Germinal center (tissue), 1 donor: ENCODE measurements at regions not wholly inside any gene's neighbourhood (a gene's known extent, or its start where the extent isn't known, plus 50 kb on each side); places are given as distances from the start of the nearest gene placed in this dataset.

Experiments
- DNase-seq: peaks from one replicate; pipeline ENCODE4 v3.0.0; 2012; ENCODE audit warnings: mixed read lengths, low spot score

GRCh38 chr12:126591533-126591932 lies 1526.3 kb downstream of the AACS start:
- DNase-seq: no peak

- DNase-seq: no peak
Measured at GRCh38 chr12:126601184-126602170, 1536.2 kb downstream of the AACS start.

- DNase-seq: no peak
Measured at GRCh38 chr12:126602612-126603011, 1537.4 kb downstream of the AACS start.

- no peak for DNase-seq
Measured at GRCh38 chr12:126607157-126607556, 1541.9 kb downstream of the AACS start.

- no peak for DNase-seq
Measured at GRCh38 chr12:126607867-126608266, 1542.6 kb downstream of the AACS start.

- no peak for DNase-seq
Measured at GRCh38 chr12:126608607-126609175, 1543.5 kb downstream of the AACS start.

GRCh38 chr12:126616441-126616840 lies 1551.2 kb downstream of the AACS start:
- DNase-seq: no peak

- DNase-seq: no peak
Measured at GRCh38 chr12:126617312-126617711, 1552.1 kb downstream of the AACS start.

GRCh38 chr12:126627596-126627995 lies 1562.4 kb downstream of the AACS start:
- no peak for DNase-seq

- DNase-seq: no peak
Measured at GRCh38 chr12:126636821-126637220, 1571.6 kb downstream of the AACS start.

GRCh38 chr12:126644236-126645020 lies 1579.2 kb downstream of the AACS start:
- no peak for DNase-seq

- no peak for DNase-seq
Measured at GRCh38 chr12:126648074-126648473, 1582.8 kb downstream of the AACS start.

GRCh38 chr12:126651133-126651532 lies 1585.9 kb downstream of the AACS start:
- DNase-seq: no peak

- no peak for DNase-seq
Measured at GRCh38 chr12:126663304-126664094, 1598.3 kb downstream of the AACS start.

- DNase-seq: no peak
Measured at GRCh38 chr12:126667339-126667738, 1599.6 kb upstream of the TMEM132C start.

GRCh38 chr12:126668538-126668937 lies 1598.4 kb upstream of the TMEM132C start:
- no peak for DNase-seq

GRCh38 chr12:126668961-126669360 lies 1598.0 kb upstream of the TMEM132C start:
- DNase-seq: no peak

- DNase-seq: no peak
Measured at GRCh38 chr12:126676434-126676833, 1590.5 kb upstream of the TMEM132C start.

- DNase-seq: no peak
Measured at GRCh38 chr12:126681676-126682075, 1585.3 kb upstream of the TMEM132C start.

- DNase-seq: no peak
Measured at GRCh38 chr12:126684703-126685102, 1582.3 kb upstream of the TMEM132C start.

- DNase-seq: no peak
Measured at GRCh38 chr12:126685636-126686035, 1581.3 kb upstream of the TMEM132C start.

- no peak for DNase-seq
Measured at GRCh38 chr12:126688556-126688955, 1578.4 kb upstream of the TMEM132C start.
